NCI-H1417 (cell line): ENCODE measurements at regions not wholly inside any gene's neighbourhood (a gene's known extent, or its start where the extent isn't known, plus 50 kb on each side); places are given as distances from the start of the nearest gene placed in this dataset.
A peak's percentile ranks its signal among the peaks of the same experiment; 100 is the strongest.

Source experiments
- DNase-seq, 3 experiments: peaks; one replicate each; lab custom pipeline; 2025; lab: John Stamatoyannopoulos, UW

DNA sequence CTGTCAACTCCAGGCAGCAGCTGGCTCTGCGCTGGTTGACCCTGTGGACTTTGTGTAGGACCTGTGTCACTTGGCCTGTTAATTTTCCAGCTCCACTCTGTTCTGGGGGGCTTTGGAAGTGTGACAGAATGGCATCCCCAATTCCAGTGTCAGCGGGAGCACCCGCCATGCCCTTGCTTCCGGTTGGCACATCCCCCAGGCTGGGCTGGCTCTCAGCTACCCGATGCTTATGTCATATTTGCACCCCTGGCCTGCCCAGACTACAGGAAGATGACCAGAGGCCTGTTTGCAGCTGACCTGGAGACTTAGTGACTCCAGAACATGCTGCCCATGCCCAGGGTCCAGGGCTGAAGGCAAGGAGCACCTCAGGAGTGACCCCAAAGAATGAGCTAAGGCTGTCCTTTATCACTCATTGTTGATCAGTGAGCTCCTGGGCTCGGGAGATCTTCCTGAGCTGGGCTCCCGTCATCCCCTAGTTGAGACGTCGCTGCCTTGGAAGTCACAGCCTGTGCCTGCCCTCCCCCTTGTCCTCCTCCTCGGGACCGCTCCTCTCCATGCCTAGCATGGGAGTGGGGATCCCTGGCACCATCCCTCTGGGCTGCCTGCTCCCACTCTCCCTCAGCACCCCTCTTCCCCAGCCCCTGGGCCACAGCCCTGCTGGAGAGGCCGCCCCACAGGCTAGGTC lies 163.4 kb upstream of the RTL1 start:
- DNase-seq, result no peak

DNA sequence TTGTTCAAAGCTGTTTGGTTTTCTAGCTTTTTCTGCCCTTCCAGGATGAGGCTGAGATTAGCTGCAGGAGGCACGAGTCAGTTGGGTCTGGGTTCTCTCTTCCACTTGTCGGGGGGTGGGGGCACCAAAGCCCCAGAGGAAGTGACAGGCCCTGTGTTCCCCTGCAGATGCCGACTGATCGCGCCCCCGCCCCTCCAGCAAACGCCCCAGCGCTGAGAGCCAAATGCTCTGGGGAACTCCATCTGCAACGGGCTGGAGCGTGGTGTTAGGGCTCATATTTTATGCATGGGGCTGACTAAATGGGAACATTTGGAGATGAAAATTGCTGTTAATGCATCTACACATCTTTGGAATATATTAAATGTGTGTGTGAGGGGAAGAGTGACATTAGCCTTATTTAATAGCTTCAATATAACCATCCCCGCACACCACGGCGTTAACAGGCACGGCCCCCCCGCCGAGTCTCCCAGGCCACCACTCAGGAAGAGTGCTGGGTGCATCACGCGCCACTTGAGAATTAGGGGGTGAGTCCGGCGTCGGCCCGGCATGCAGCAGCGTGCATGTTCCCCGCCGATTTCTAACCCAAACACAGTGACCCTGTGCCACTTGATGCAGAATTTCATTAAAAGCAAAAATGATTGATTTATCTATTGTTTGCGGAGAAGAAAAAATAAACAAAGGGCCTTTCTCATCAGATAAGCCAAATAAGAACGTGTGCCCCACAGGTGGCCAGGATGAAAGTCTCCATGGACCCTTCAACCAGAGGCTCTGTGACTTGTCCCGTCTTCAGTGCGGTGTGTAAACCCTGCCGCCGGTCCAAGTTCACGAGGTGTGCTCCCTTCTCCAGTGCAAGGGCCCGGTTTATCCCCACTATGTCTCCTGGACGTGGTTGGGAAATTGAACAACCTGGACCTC lies 165.0 kb upstream of the RTL1 start:
- no peak for DNase-seq

DNA sequence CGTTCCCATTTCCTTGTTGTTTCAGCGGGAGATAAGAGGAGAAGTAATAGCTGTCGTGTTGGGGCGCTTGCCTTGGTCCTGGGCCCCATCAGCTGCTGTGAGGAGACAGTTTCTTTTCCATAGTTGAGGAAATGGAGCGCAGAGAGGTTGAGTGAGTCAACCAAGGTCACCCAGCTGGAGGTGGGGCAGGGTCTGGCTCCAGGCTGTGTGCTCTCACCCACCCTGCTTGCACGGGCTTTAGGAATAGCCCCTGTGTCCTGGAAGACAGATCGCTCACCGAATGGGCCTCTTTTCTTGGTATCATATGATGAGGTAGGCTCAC lies 165.7 kb upstream of the RTL1 start:
- no peak for DNase-seq

- DNase-seq, result no peak
These were observed 166.3 kb upstream of the RTL1 start for GRCh38 chr14:101069666-101070362.

- DNase-seq, result no peak
These were observed 167.3 kb upstream of the RTL1 start for GRCh38 chr14:101070540-101071492.

DNA sequence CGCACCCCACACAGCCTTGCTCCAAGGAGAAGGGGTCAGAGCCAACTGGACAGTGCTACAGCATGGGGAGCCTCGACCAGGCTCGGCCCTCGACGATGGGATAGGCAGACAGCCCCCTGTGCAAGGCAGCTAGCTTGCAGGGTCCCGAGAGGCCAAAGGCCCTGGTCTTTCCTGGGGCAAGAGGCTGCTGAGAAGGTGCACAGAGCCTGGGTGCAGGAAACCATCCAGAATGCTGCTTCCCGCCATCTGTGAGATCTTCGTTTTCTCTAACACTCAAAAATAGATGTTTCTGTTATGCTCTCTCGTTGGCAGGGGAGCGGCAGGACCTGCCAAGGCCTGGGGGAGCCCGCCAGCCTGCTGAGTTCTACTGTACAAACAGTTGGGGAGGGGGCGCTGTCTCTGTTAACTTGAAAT lies 168.0 kb upstream of the RTL1 start:
- DNase-seq, result peak in 1 of 3 experiments; percentile 20

GRCh38 chr14:101072070-101072469 lies 168.5 kb upstream of the RTL1 start:
- no peak for DNase-seq

DNA sequence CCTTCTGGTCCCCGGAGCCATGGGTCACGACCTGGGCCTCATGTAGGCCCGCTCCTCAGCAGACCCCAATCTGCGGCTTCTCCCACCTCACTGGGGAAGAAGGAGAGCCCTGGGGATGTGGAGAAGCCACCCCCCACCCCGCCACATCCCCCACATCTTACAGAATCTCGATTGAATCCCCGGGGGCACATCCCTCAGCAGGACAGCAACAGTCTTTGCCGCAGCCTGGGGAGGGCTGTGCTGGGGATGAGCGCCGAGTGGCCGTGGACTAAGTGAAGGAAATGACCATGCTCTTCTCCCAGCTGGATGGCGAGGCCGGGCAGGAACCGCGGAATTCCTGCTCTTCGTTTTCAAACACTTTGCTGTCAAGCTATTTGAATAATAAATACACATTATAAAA lies 169.0 kb upstream of the RTL1 start:
- no peak for DNase-seq

- peak; percentile 40 to 87 (median 75) for DNase-seq
These were observed 169.5 kb upstream of the RTL1 start for GRCh38 chr14:101072945-101073597.

- DNase-seq, result peak in 1 of 3 experiments; percentile 45
These were observed 170.1 kb upstream of the RTL1 start for GRCh38 chr14:101073598-101073965.

DNA sequence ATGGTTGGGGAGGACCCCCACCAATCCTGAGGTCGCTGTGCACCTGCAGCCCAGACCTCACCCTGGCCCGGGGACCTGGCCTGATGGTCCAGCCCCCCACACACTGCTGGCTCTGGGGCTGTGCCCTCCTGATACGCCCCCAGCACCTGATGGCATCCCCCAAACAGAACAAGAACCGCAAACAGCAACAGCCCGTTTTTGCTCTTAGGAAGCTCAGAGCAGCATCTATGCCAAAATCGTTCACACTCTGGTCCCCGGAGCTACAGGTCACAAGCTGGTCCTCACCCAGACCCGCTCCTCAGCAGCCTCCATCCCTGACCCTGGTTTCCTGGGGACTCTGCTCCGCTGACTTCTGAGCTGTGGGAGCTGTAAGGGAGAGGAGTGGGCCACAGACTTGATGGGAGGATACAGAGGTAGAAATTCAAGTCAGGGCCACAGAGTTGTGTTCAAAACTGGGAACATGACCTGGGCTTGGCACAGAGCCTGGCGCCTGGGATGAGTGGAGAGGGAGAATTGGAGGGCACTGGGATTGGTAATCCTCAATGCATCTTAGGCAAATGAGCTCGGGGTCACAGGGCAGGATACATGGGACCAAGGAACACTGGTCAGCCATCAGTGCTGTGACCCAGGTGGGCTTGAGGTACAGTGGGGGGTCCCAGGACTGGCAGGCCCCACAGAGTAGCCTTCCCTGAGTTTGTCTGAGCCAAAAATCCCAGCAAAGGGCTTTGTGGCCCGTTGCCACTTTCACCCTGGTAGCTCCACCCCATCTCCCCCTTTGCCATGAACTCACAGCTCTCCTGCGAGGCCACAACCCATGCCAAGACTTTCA lies 170.9 kb upstream of the RTL1 start:
- no peak for DNase-seq

- no peak for DNase-seq
These were observed 171.7 kb upstream of the RTL1 start for GRCh38 chr14:101075025-101075800.

- no peak for DNase-seq
These were observed 172.4 kb upstream of the RTL1 start for GRCh38 chr14:101075801-101076413.

DNA sequence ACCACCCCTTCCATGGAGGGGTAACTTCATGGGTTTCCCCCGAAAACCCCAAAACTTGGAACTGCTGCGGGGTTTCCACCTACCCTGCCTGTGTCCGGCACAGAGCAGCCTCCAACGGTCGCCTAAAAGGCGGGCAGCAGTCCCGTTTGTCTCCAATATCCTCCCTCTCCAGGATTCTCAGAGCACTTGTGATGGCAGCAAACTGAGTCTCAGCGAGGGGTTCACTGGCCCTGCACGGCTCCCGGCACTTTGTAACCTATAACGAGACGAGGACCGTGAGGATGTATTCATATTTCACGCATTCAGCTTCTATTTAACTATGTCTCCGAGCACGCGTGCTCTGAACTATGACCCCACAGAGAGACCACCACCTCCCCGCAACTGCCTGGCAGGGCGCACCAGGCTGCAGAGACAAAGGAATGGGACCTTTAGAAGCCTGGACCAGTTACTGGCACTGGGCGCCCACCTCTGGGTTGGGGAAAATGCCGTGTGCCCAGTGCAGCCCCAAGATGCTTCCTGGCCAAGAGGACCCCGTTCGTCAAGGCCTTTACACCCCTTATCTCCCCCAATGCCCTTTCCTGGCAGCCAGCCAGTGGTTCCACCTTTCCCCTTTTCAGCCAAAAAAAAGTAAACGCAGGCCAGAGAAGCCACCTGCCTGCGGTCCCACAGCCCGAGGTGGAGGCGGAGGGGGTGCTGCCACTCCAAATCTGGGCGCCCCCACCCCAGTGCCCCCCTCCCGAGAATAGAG lies 173.1 kb upstream of the RTL1 start:
- no peak for DNase-seq

GRCh38 chr14:101077481-101078074 lies 174.1 kb upstream of the RTL1 start:
- peak; percentile 65 to 84 (median 77) for DNase-seq

GRCh38 chr14:101078170-101078891 lies 174.8 kb upstream of the RTL1 start:
- DNase-seq, result no peak

- DNase-seq, result no peak
These were observed 175.3 kb upstream of the RTL1 start for GRCh38 chr14:101078892-101079221.
